ENCODE measurements at regions not wholly inside any gene's neighbourhood (a gene's known extent, or its start where the extent isn't known, plus 50 kb on each side); places are given as distances from the start of the nearest gene placed in this dataset.

- DNase-seq: no peak
- no peak overlapping the region for H3K4me3 Mint-ChIP-seq
- H3K4me1 Mint-ChIP-seq (ENCODE audit: low read depth in 2 of 2): peaks cover 0 to 10% of the 10 kb centered on the region in 2 donors
- H3K9me3 Mint-ChIP-seq: peaks cover 0 to 7% of the 10 kb centered on the region in 2 donors
- no peaks in the 10 kb centered on the region for H3K27me3 Mint-ChIP-seq
- H3K27ac Mint-ChIP-seq: peak overlapping the region in 1 of 2 donors; percentile 32
- no peak for ATAC-seq (replicated peaks)
- peaks cover 7% of the 10 kb centered on the region for H3K36me3 Mint-ChIP-seq (ENCODE audit: insufficient read depth)
Measured at GRCh38 chr2:8198766-8199382, 483.0 kb upstream of the ID2 start.

GRCh38 chr2:8202132-8202531, 479.7 kb upstream of the ID2 start:
- Mint-ChIP-seq H3K27ac (no peak overlapping the region), H3K4me3 (no peak overlapping the region), H3K4me1 (ENCODE audit: low read depth in 2 of 2) (peaks cover 0 to 10% of the 10 kb centered on the region in 2 donors), H3K36me3 (ENCODE audit: insufficient read depth) (peaks cover 7% of the 10 kb centered on the region), H3K27me3 (no peaks in the 10 kb centered on the region), H3K9me3 (peaks cover 0 to 9% of the 10 kb centered on the region in 2 donors)
- no peak for ATAC-seq (replicated peaks)
- DNase-seq: no peak

GRCh38 chr2:8203364-8203763, 478.5 kb upstream of the ID2 start:
- peaks cover 7% of the 10 kb centered on the region for H3K36me3 Mint-ChIP-seq (ENCODE audit: insufficient read depth)
- peaks cover 0 to 10% of the 10 kb centered on the region in 2 donors for H3K4me1 Mint-ChIP-seq (ENCODE audit: low read depth in 2 of 2)
- H3K27me3 Mint-ChIP-seq: no peaks in the 10 kb centered on the region

GRCh38 chr2:8204711-8205110, 477.1 kb upstream of the ID2 start:
- Mint-ChIP-seq H3K9me3 (peaks cover 0 to 15% of the 10 kb centered on the region in 2 donors), H3K4me3 (no peak overlapping the region), H3K27me3 (no peaks in the 10 kb centered on the region), H3K27ac (no peak overlapping the region), H3K4me1 (ENCODE audit: low read depth in 2 of 2) (peaks cover 0 to 6% of the 10 kb centered on the region in 2 donors), H3K36me3 (ENCODE audit: insufficient read depth) (peaks cover 7% of the 10 kb centered on the region)
- DNase-seq (no peak), ATAC-seq (replicated peaks) (no peak)

More at GRCh38 chr2:8203364-8203763, 478.5 kb upstream of the ID2 start:
- peaks cover 0 to 17% of the 10 kb centered on the region in 2 donors for H3K9me3 Mint-ChIP-seq
- ATAC-seq (replicated peaks) (no peak), DNase-seq (no peak)
- no peak overlapping the region for H3K27ac Mint-ChIP-seq
- no peak overlapping the region for H3K4me3 Mint-ChIP-seq

- no peak for DNase-seq
- H3K27ac Mint-ChIP-seq: no peak overlapping the region
- peaks cover 0 to 10% of the 10 kb centered on the region in 2 donors for H3K9me3 Mint-ChIP-seq
- no peak overlapping the region for H3K4me3 Mint-ChIP-seq
- no peak for ATAC-seq (replicated peaks)
- H3K36me3 Mint-ChIP-seq (ENCODE audit: insufficient read depth): no peaks in the 10 kb centered on the region
- no peaks in the 10 kb centered on the region for H3K27me3 Mint-ChIP-seq
- H3K4me1 Mint-ChIP-seq (ENCODE audit: low read depth in 2 of 2): no peaks in the 10 kb centered on the region
Measured at GRCh38 chr2:8209494-8209893, 472.4 kb upstream of the ID2 start.

GRCh38 chr2:8211384-8211783, 470.5 kb upstream of the ID2 start:
- Mint-ChIP-seq H3K27me3 (no peaks in the 10 kb centered on the region), H3K36me3 (ENCODE audit: insufficient read depth) (no peaks in the 10 kb centered on the region), H3K27ac (no peak overlapping the region), H3K4me3 (no peak overlapping the region), H3K9me3 (peaks cover 0 to 10% of the 10 kb centered on the region in 2 donors), H3K4me1 (ENCODE audit: low read depth in 2 of 2) (no peaks in the 10 kb centered on the region)
- no peak for DNase-seq
- no peak for ATAC-seq (replicated peaks)

GRCh38 chr2:8212239-8212638, 469.6 kb upstream of the ID2 start:
- Mint-ChIP-seq H3K9me3 (peaks cover 0 to 7% of the 10 kb centered on the region in 2 donors), H3K27ac (no peak overlapping the region), H3K4me1 (ENCODE audit: low read depth in 2 of 2) (no peaks in the 10 kb centered on the region), H3K27me3 (no peaks in the 10 kb centered on the region), H3K4me3 (no peak overlapping the region), H3K36me3 (ENCODE audit: insufficient read depth) (no peaks in the 10 kb centered on the region)
- DNase-seq (no peak), ATAC-seq (replicated peaks) (no peak)

- no peak for DNase-seq
- H3K27ac Mint-ChIP-seq: no peak overlapping the region
Measured at GRCh38 chr2:8214036-8214615, 467.7 kb upstream of the ID2 start.

GRCh38 chr2:8215159-8215863, 466.5 kb upstream of the ID2 start:
- Mint-ChIP-seq H3K36me3 (ENCODE audit: insufficient read depth) (no peaks in the 10 kb centered on the region), H3K27ac (no peak overlapping the region), H3K9me3 (no peaks in the 10 kb centered on the region), H3K4me1 (ENCODE audit: low read depth in 2 of 2) (peaks cover 4 to 8% of the 10 kb centered on the region in 2 donors), H3K4me3 (no peak overlapping the region), H3K27me3 (no peaks in the 10 kb centered on the region)
- ATAC-seq (replicated peaks): no peak
- no peak for DNase-seq

More at GRCh38 chr2:8214036-8214615, 467.7 kb upstream of the ID2 start:
- no peak for ATAC-seq (replicated peaks)
- Mint-ChIP-seq H3K36me3 (ENCODE audit: insufficient read depth) (no peaks in the 10 kb centered on the region), H3K4me3 (no peak overlapping the region), H3K27me3 (no peaks in the 10 kb centered on the region), H3K4me1 (ENCODE audit: low read depth in 2 of 2) (peaks cover 2 to 8% of the 10 kb centered on the region in 2 donors), H3K9me3 (no peaks in the 10 kb centered on the region)

- ATAC-seq (replicated peaks) (no peak), DNase-seq (no peak)
- H3K36me3 Mint-ChIP-seq (ENCODE audit: insufficient read depth): no peaks in the 10 kb centered on the region
- H3K9me3 Mint-ChIP-seq: no peaks in the 10 kb centered on the region
- H3K27ac Mint-ChIP-seq: no peak overlapping the region
- H3K4me1 Mint-ChIP-seq (ENCODE audit: low read depth in 2 of 2): peaks cover 4 to 8% of the 10 kb centered on the region in 2 donors
- no peaks in the 10 kb centered on the region for H3K27me3 Mint-ChIP-seq
- no peak overlapping the region for H3K4me3 Mint-ChIP-seq
Measured at GRCh38 chr2:8215982-8216381, 465.9 kb upstream of the ID2 start.

- ATAC-seq (replicated peaks) (no peak), DNase-seq (no peak)
- H3K27ac Mint-ChIP-seq: no peak overlapping the region
- H3K27me3 Mint-ChIP-seq: no peaks in the 10 kb centered on the region
- no peaks in the 10 kb centered on the region for H3K9me3 Mint-ChIP-seq
- H3K36me3 Mint-ChIP-seq (ENCODE audit: insufficient read depth): no peaks in the 10 kb centered on the region
- H3K4me3 Mint-ChIP-seq: no peak overlapping the region
- peaks cover 4 to 8% of the 10 kb centered on the region in 2 donors for H3K4me1 Mint-ChIP-seq (ENCODE audit: low read depth in 2 of 2)
Measured at GRCh38 chr2:8216397-8216796, 465.5 kb upstream of the ID2 start.

- DNase-seq (no peak), ATAC-seq (replicated peaks) (no peak)
- H3K27ac Mint-ChIP-seq: no peak overlapping the region
Measured at GRCh38 chr2:8217468-8218030, 464.3 kb upstream of the ID2 start.

GRCh38 chr2:8219096-8219495, 462.8 kb upstream of the ID2 start:
- H3K9me3 Mint-ChIP-seq: no peaks in the 10 kb centered on the region
- no peak overlapping the region for H3K27ac Mint-ChIP-seq
- DNase-seq (no peak), ATAC-seq (replicated peaks) (no peak)
- H3K4me1 Mint-ChIP-seq (ENCODE audit: low read depth in 2 of 2): peaks cover 4 to 8% of the 10 kb centered on the region in 2 donors
- H3K36me3 Mint-ChIP-seq (ENCODE audit: insufficient read depth): peaks cover 2% of the 10 kb centered on the region
- no peaks in the 10 kb centered on the region for H3K27me3 Mint-ChIP-seq
- H3K4me3 Mint-ChIP-seq: no peak overlapping the region

More at GRCh38 chr2:8217468-8218030, 464.3 kb upstream of the ID2 start:
- H3K27me3 Mint-ChIP-seq: no peaks in the 10 kb centered on the region
- no peaks in the 10 kb centered on the region for H3K9me3 Mint-ChIP-seq
- no peaks in the 10 kb centered on the region for H3K36me3 Mint-ChIP-seq (ENCODE audit: insufficient read depth)
- H3K4me3 Mint-ChIP-seq: no peak overlapping the region
- H3K4me1 Mint-ChIP-seq (ENCODE audit: low read depth in 2 of 2): peaks cover 4 to 8% of the 10 kb centered on the region in 2 donors
